GM19238 (cell line): ENCODE measurements at regions not wholly inside any gene's neighbourhood (a gene's known extent, or its start where the extent isn't known, plus 50 kb on each side); places are given as distances from the start of the nearest gene placed in this dataset.

Source experiments
- DNase-seq: peaks from one replicate; pipeline ENCODE4 v3.0.0; 2011; ENCODE audit warnings: low spot score; ENCODE audit not compliant: insufficient read length

- DNase-seq: no peak
These were observed 131.9 kb downstream of the DAD1 start for GRCh38 chr14:22456998-22457594.

- DNase-seq: no peak
These were observed 132.6 kb downstream of the DAD1 start for GRCh38 chr14:22456421-22456820.

- no peak for DNase-seq
These were observed 136.7 kb downstream of the DAD1 start for GRCh38 chr14:22452330-22452729.

- DNase-seq: no peak
These were observed 138.8 kb downstream of the DAD1 start for GRCh38 chr14:22450266-22450665.

GRCh38 chr14:22449600-22449905, 139.5 kb downstream of the DAD1 start:
- DNase-seq: no peak

- no peak for DNase-seq
These were observed 140.0 kb downstream of the DAD1 start for GRCh38 chr14:22448905-22449599.

- DNase-seq: no peak
These were observed 140.8 kb downstream of the DAD1 start for GRCh38 chr14:22448035-22448904.

GRCh38 chr14:22438742-22439141, 150.3 kb downstream of the DAD1 start:
- no peak for DNase-seq

- no peak for DNase-seq
These were observed 154.0 kb downstream of the DAD1 start for GRCh38 chr14:22434901-22435550.

GRCh38 chr14:22434030-22434429, 155.0 kb downstream of the DAD1 start:
- DNase-seq: no peak

GRCh38 chr14:22433069-22433468, 156.0 kb downstream of the DAD1 start:
- DNase-seq: no peak

GRCh38 chr14:22432348-22432976, 156.6 kb downstream of the DAD1 start:
- DNase-seq: no peak

- DNase-seq: no peak
These were observed 159.3 kb downstream of the DAD1 start for GRCh38 chr14:22429546-22430294.

- DNase-seq: no peak
These were observed 160.2 kb downstream of the DAD1 start for GRCh38 chr14:22428700-22429291.

- DNase-seq: no peak
These were observed 161.2 kb downstream of the DAD1 start for GRCh38 chr14:22427771-22428231.

- DNase-seq: no peak
These were observed 162.3 kb downstream of the DAD1 start for GRCh38 chr14:22426711-22427110.

GRCh38 chr14:22423958-22424357, 165.1 kb downstream of the DAD1 start:
- no peak for DNase-seq

GRCh38 chr14:22422238-22422637, 166.8 kb downstream of the DAD1 start:
- DNase-seq: no peak

- DNase-seq: no peak
These were observed 168.3 kb downstream of the DAD1 start for GRCh38 chr14:22420598-22421186.

GRCh38 chr14:22419620-22420019, 169.4 kb downstream of the DAD1 start:
- no peak for DNase-seq
